Peyer's patch (tissue), 4 donors: ENCODE measurements at regions not wholly inside any gene's neighbourhood (a gene's known extent, or its start where the extent isn't known, plus 50 kb on each side); places are given as distances from the start of the nearest gene placed in this dataset.

Experiments
- DNase-seq, 3 donors: peaks; one replicate each; pipeline ENCODE4 v3.0.0-alpha.2; 2017 to 2019
- H3K27ac ChIP-seq, 4 donors: fragments of 200-600 bp; sonication (generic); one replicate each; pipeline ENCODE4 v1.5.1; 2016 to 2019
- H3K27me3 ChIP-seq, 2 donors: fragments of 200-600 bp; sonication (generic); one replicate each; pipeline ENCODE4 v1.5.1; 2019
- H3K36me3 ChIP-seq, 3 donors: fragments of 200-600 bp; sonication (generic); one replicate each; pipeline ENCODE4 v1.5.1; 2016 to 2019
- H3K4me1 ChIP-seq, 4 donors: fragments of 200-600 bp; sonication (generic); one replicate each; pipeline ENCODE4 v1.5.1; 2016 to 2019
- H3K4me3 ChIP-seq, 4 donors: fragments of 200-600 bp; sonication (generic); 1 replicate in 3 of 4; 2 replicates in 1 of 4; pipeline ENCODE4 v1.5.1; 2016 to 2019; ENCODE audit warnings: mild to moderate bottlenecking in 1 of 4
- H3K9me3 ChIP-seq, 4 donors: fragments of 200-600 bp; sonication (generic); one replicate each; pipeline ENCODE4 v1.5.1; 2016 to 2019; ENCODE audit warnings: mild to moderate bottlenecking in 1 of 4
- POLR2A ChIP-seq, 2 donors: fragments of 450-650 bp; IDR thresholded peaks; one replicate each; pipeline ENCODE4 v1.5.1; 2017; ENCODE audit warnings: antibody characterized with exemption in 2 of 2, mild to moderate bottlenecking in 2 of 2, moderate library complexity in 2 of 2
- TF ChIP-seq, protein P1 (sequence below), 6 experiments: fragments of 450-650 bp in 4 of 6; fragments of 200-600 bp in 2 of 6; sonication (generic) in 1 of 6; IDR thresholded peaks; one replicate each; pipeline ENCODE4 v1.5.1; 2017 to 2019; ENCODE audit warnings: antibody characterized with exemption in 6 of 6, mild to moderate bottlenecking in 3 of 6, moderate library complexity in 1 of 6

DNA sequence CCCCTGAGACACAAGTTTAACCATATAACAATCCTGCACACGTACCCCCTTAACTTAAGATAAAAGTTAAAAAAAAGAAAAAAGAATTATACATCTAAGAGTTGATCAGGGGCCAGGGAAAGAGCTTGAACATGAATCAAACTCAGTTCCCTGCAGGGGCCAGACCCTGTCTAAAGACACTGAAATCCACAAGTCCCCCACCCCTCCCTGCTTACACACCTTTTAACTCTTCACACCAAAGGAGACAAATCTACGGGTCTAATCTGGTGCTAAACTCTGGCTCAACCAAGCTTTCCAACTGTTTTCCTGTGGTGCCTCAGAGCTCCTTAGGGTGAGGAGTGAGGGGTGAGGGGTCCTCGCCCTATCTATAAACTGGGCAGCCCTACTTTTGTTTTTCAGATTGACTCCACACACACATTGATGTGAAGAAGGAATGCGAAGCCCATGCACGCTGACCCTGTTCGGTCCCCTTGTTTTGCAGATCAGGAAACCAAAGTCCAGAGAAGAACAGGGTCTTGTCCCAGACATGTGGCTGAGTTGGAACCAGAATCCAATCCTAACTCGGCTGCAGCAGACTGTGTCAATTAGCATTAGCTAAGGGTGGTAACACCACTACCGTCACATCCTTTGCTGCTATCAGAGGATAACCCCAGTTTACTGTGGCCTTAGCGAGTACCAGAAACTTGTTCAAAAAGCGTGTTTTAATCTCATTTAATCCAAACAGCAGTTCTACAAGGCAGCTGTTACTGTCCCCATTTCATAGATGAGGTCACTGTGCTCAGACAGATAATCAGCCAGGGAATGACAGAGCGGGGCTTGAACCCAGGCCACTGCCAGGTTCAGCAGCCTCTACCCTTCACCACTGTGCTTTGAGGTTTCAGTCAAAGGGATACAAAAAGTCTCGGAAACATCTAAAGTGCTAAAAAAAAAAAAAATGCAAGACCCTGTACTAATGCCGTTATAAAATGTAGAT, 145.2 kb upstream of the SYT13 start:
- H3K27me3 ChIP-seq: no peaks in the 10 kb centered on the region
- TF ChIP-seq, protein P1, sequence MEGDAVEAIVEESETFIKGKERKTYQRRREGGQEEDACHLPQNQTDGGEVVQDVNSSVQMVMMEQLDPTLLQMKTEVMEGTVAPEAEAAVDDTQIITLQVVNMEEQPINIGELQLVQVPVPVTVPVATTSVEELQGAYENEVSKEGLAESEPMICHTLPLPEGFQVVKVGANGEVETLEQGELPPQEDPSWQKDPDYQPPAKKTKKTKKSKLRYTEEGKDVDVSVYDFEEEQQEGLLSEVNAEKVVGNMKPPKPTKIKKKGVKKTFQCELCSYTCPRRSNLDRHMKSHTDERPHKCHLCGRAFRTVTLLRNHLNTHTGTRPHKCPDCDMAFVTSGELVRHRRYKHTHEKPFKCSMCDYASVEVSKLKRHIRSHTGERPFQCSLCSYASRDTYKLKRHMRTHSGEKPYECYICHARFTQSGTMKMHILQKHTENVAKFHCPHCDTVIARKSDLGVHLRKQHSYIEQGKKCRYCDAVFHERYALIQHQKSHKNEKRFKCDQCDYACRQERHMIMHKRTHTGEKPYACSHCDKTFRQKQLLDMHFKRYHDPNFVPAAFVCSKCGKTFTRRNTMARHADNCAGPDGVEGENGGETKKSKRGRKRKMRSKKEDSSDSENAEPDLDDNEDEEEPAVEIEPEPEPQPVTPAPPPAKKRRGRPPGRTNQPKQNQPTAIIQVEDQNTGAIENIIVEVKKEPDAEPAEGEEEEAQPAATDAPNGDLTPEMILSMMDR (IDR thresholded peaks at IDR 0.05): no peak
- TF ChIP-seq POLR2A (IDR thresholded peaks at IDR 0.05): no peak
- H3K36me3 ChIP-seq: no peaks in the 10 kb centered on the region

DNA sequence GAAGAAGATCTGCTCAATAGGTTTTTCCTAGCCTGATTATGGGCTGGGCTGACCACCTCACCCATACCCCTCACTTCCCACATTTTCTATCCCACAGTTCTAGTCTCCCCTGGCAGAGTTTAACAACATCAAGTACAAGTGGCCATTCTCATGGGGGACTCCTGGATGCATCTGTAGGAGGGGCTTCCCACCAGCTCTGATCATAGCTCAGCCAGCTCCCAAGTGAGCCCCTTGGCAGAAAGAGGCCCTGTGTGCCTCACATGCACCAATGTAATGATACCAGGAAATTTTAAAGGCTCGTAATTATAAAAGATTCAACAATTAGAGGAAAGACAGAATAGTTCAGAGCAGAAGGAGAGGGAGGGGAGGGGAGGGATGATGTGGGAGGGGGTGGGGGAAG, 144.2 kb upstream of the SYT13 start:
- H3K4me1 ChIP-seq: no peaks in the 10 kb centered on the region
- DNase-seq: no peak
- H3K27ac ChIP-seq: no peak overlapping the region
- no peaks in the 10 kb centered on the region for H3K27me3 ChIP-seq
- H3K36me3 ChIP-seq: no peaks in the 10 kb centered on the region
- no peak for TF ChIP-seq POLR2A (IDR thresholded peaks at IDR 0.05)
- TF ChIP-seq, protein P1 (IDR thresholded peaks at IDR 0.05): no peak
- H3K4me3 ChIP-seq: no peak overlapping the region
- H3K9me3 ChIP-seq: no peaks in the 10 kb centered on the region

More for the DNA sequence above, 145.2 kb upstream of the SYT13 start:
- DNase-seq: no peak
- no peaks in the 10 kb centered on the region for H3K9me3 ChIP-seq
- H3K4me3 ChIP-seq: no peak overlapping the region
- H3K27ac ChIP-seq: no peak overlapping the region
- no peaks in the 10 kb centered on the region for H3K4me1 ChIP-seq

DNA sequence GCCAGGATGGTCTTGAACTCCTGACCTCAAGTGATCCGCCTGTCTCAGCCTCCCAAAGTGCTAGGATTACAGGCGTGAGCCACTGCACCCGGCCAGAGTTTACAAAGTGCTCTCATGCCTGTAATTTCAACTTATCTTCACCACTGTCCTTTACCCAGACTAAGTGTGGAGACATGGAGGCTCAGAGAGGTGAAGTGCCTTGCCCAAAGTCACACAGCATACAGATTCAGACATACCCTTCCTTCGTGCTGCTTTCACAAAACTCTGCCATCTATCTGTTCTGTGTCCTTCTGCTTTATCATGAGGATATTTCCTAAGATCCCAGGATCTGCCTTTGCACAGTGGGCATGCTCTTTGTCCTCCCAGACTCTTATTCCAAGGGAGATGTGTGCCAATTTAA, 143.6 kb upstream of the SYT13 start:
- H3K36me3 ChIP-seq: no peaks in the 10 kb centered on the region
- no peaks in the 10 kb centered on the region for H3K27me3 ChIP-seq
- H3K4me1 ChIP-seq: no peaks in the 10 kb centered on the region
- TF ChIP-seq POLR2A (IDR thresholded peaks at IDR 0.05): no peak
- TF ChIP-seq, protein P1 (IDR thresholded peaks at IDR 0.05): no peak
- DNase-seq: no peak
- H3K4me3 ChIP-seq: no peak overlapping the region
- no peak overlapping the region for H3K27ac ChIP-seq
- no peaks in the 10 kb centered on the region for H3K9me3 ChIP-seq

DNA sequence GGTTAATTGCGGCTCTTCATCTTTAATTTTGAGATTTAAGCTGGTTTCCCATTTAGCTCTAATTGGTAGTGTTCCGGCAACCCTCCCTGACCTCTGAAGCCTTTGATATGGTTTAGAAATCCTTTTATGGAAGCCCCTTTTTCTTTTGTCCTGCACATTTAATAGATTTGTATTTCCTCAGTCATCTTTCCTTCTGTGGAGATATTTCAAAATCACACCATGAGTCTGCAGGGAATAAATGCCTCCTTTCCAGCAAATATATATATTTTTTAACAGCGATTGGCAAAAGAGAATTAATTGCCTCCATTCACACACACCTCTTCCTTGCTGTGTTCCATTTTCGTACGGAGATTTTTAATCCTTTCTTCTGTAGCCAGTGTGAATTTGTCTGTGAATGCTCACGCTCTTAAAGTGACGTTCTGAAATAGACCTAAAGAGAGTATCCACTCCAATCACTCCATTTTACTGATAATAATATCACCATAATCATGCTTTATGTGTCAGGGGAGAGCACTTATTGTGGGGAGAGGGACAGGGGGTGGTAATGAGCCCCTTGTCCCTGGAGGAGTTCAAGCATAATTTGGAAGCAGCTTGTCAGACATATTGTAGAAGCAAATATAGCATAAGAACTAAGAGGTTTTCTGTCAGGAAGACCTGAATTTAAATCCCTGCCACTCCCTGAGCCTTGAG, 142.5 kb upstream of the SYT13 start:
- H3K27me3 ChIP-seq: no peaks in the 10 kb centered on the region
- H3K36me3 ChIP-seq: no peaks in the 10 kb centered on the region
- no peaks in the 10 kb centered on the region for H3K4me1 ChIP-seq
- no peak for DNase-seq
- H3K4me3 ChIP-seq: no peak overlapping the region
- no peak for TF ChIP-seq POLR2A (IDR thresholded peaks at IDR 0.05)
- TF ChIP-seq, protein P1 (IDR thresholded peaks at IDR 0.05): no peak
- no peak overlapping the region for H3K27ac ChIP-seq
- H3K9me3 ChIP-seq: no peaks in the 10 kb centered on the region

DNA sequence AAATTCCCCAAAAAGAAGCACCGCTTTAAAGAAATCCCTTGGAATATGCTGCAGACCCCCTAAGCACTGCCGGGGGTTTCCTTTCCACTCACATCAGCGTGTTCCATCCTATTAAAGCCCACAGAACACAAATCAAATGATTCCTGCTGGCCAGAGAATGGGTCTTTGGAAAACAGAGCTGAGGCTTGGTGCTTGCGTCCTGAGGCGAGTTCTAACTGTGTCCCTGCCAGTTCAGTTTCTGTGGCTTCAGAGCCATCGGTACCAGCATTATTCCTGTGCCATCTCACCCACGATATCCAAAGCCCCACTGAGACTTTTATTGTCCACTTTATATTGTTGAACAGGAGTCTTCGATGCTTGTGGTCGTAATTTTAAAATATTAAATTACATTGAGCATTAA, 142.0 kb upstream of the SYT13 start:
- TF ChIP-seq, protein P1 (IDR thresholded peaks at IDR 0.05): no peak
- TF ChIP-seq POLR2A (IDR thresholded peaks at IDR 0.05): no peak
- DNase-seq: no peak
- no peaks in the 10 kb centered on the region for H3K27me3 ChIP-seq
- H3K27ac ChIP-seq: no peak overlapping the region
- no peaks in the 10 kb centered on the region for H3K4me1 ChIP-seq
- H3K9me3 ChIP-seq: no peaks in the 10 kb centered on the region
- H3K4me3 ChIP-seq: no peak overlapping the region
- no peaks in the 10 kb centered on the region for H3K36me3 ChIP-seq
